Activated CD8-positive, alpha-beta T cell treated with anti-CD3 and anti-CD28 coated beads for 36 hours (primary cell): ENCODE measurements at regions not wholly inside any gene's neighbourhood (a gene's known extent, or its start where the extent isn't known, plus 50 kb on each side); places are given as distances from the start of the nearest gene placed in this dataset.

Experiments used
- ATAC-seq: fragments of 200-7000 bp; cut with Tn5 transposase; one replicate; pipeline ENCODE4 v1.10.0; 2021; ENCODE audit warnings: mild to moderate bottlenecking, moderate library complexity
- CTCF ChIA-PET: fragments of 350-600 bp; sonication (Branson Sonifier 250); formaldehyde crosslinking; loops from one replicate; lab custom pipeline; 2021; ENCODE audit warnings: antibody characterized with exemption; lab: Charles Lee
- POLR2A ChIA-PET: fragments of 350-600 bp; sonication (Branson Sonifier 250); formaldehyde crosslinking; loops from one replicate; lab custom pipeline; 2021; ENCODE audit warnings: antibody characterized with exemption; lab: Charles Lee
- DNase-seq: peaks from one replicate; pipeline ENCODE4 v3.0.0-alpha.2; 2020
- H3K27ac Mint-ChIP-seq: one replicate; pipeline ENCODE4 v1.8.0; 2021; ENCODE audit warnings: mild to moderate bottlenecking, mixed read lengths
- H3K27me3 Mint-ChIP-seq: one replicate; pipeline ENCODE4 v1.8.0; 2021; ENCODE audit warnings: mixed read lengths
- H3K36me3 Mint-ChIP-seq: one replicate; pipeline ENCODE4 v1.8.0; 2021; ENCODE audit warnings: low read depth, mixed read lengths
- H3K4me1 Mint-ChIP-seq: one replicate; pipeline ENCODE4 v1.8.0; 2021; ENCODE audit warnings: low read depth, mixed read lengths
- H3K4me3 Mint-ChIP-seq: one replicate; pipeline ENCODE4 v1.8.0; 2021; ENCODE audit warnings: mild to moderate bottlenecking, moderate library complexity, mixed read lengths
- H3K9me3 Mint-ChIP-seq: one replicate; pipeline ENCODE4 v1.8.0; 2021; ENCODE audit warnings: mixed read lengths
- intact Hi-C: fragments of 100-400 bp; cut with micrococcal nuclease; formaldehyde crosslinking; loops from one replicate; pipeline ENCODE4 v1.10.0; 2022
- TF ChIP-seq, protein P1 (sequence below): fragments of 200-600 bp; IDR thresholded peaks from one replicate; pipeline ENCODE4 v1.8.0; 2022; ENCODE audit warnings: antibody characterized with exemption, mild to moderate bottlenecking

DNA sequence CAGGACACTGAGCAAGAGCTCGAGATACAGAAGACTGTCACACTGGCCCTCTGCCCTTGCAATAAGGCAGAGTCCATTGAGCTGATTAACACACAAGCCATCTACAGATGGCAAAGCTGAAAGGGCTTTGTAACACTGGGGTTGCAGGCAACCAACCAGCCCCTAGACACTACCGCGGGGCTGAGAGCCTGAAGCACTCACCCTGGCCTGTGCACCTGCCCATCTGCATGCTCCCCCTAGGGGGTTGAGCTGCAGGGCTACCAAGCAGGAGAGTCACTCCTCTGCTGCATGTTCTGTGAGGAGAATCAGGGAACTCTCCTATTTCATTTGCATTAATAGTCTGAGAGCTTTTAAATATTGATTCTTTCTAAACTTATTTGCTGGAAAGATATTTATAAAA is 128.1 kb upstream of the VIPR2 start:
- Mint-ChIP-seq H3K4me3 (no peak overlapping the region), H3K4me1 (no peaks in the 10 kb centered on the region), H3K36me3 (peaks cover 2% of the 10 kb centered on the region), H3K27ac (no peak overlapping the region), H3K27me3 (peaks cover 4% of the 10 kb centered on the region), H3K9me3 (peaks cover 31% of the 10 kb centered on the region)
- ChIA-PET POLR2A (no interaction called here), CTCF (no interaction called here)
- intact Hi-C loops = no loop called here
- no peak for ATAC-seq
- no peak for DNase-seq
- TF ChIP-seq, protein P1, sequence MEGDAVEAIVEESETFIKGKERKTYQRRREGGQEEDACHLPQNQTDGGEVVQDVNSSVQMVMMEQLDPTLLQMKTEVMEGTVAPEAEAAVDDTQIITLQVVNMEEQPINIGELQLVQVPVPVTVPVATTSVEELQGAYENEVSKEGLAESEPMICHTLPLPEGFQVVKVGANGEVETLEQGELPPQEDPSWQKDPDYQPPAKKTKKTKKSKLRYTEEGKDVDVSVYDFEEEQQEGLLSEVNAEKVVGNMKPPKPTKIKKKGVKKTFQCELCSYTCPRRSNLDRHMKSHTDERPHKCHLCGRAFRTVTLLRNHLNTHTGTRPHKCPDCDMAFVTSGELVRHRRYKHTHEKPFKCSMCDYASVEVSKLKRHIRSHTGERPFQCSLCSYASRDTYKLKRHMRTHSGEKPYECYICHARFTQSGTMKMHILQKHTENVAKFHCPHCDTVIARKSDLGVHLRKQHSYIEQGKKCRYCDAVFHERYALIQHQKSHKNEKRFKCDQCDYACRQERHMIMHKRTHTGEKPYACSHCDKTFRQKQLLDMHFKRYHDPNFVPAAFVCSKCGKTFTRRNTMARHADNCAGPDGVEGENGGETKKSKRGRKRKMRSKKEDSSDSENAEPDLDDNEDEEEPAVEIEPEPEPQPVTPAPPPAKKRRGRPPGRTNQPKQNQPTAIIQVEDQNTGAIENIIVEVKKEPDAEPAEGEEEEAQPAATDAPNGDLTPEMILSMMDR = no peak

- ATAC-seq (no peak), DNase-seq (no peak)
- Mint-ChIP-seq H3K27me3 (peaks cover 4% of the 10 kb centered on the region), H3K36me3 (peaks cover 2% of the 10 kb centered on the region), H3K27ac (no peak overlapping the region), H3K9me3 (peaks cover 31% of the 10 kb centered on the region), H3K4me3 (no peak overlapping the region), H3K4me1 (no peaks in the 10 kb centered on the region)
- intact Hi-C loops = no loop called here
- ChIA-PET CTCF (no interaction called here), POLR2A (no interaction called here)
- TF ChIP-seq, protein P1 = no peak
Observed at GRCh38 chr7:159271781-159272180, 127.1 kb upstream of the VIPR2 start.

GRCh38 chr7:159269745-159270144 is 125.1 kb upstream of the VIPR2 start:
- H3K36me3 Mint-ChIP-seq = peaks cover 2% of the 10 kb centered on the region
- no peak overlapping the region for H3K27ac Mint-ChIP-seq
- ChIA-PET CTCF (no interaction called here), POLR2A (no interaction called here)
- intact Hi-C loops = no loop called here
- DNase-seq (no peak), ATAC-seq (no peak)
- peaks cover 2% of the 10 kb centered on the region for H3K27me3 Mint-ChIP-seq
- H3K9me3 Mint-ChIP-seq = peaks cover 23% of the 10 kb centered on the region
- no peaks in the 10 kb centered on the region for H3K4me1 Mint-ChIP-seq
- H3K4me3 Mint-ChIP-seq = no peak overlapping the region
- TF ChIP-seq, protein P1 = no peak

DNA sequence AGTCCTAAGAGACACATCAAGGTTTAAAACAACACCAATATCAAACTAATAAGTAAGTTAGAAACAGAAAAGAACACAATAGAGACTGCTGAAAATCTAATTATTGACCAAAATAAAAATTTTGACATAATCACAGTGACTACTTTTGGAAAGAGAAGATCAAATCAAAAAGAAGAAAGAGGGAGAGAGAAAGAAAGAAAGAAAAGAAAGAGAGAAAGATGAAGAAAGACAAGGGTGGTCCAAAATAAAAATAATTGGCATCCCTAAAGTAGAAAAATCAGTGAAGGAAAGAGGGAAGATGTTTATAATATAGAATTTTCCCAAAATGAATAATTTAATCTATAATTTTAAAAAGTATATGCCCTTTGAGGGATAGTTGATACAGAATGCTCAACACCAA is 118.8 kb upstream of the VIPR2 start:
- Mint-ChIP-seq H3K27me3 (peaks cover 6% of the 10 kb centered on the region), H3K27ac (no peak overlapping the region), H3K4me1 (no peaks in the 10 kb centered on the region), H3K9me3 (peaks cover 9% of the 10 kb centered on the region), H3K36me3 (no peaks in the 10 kb centered on the region), H3K4me3 (no peak overlapping the region)
- TF ChIP-seq, protein P1 = no peak
- POLR2A ChIA-PET = no interaction called here
- CTCF ChIA-PET = no interaction called here
- intact Hi-C loops = no loop called here
- DNase-seq (no peak), ATAC-seq (no peak)

GRCh38 chr7:159253657-159254056 is 109.0 kb upstream of the VIPR2 start:
- H3K27me3 Mint-ChIP-seq = peaks cover 10% of the 10 kb centered on the region
- H3K27ac Mint-ChIP-seq = no peak overlapping the region
- TF ChIP-seq, protein P1 = no peak
- DNase-seq (no peak), ATAC-seq (no peak)
- intact Hi-C loops = no loop called here
- ChIA-PET POLR2A (no interaction called here), CTCF (no interaction called here)
- no peak overlapping the region for H3K4me3 Mint-ChIP-seq
- no peaks in the 10 kb centered on the region for H3K4me1 Mint-ChIP-seq
- no peaks in the 10 kb centered on the region for H3K36me3 Mint-ChIP-seq
- H3K9me3 Mint-ChIP-seq = no peaks in the 10 kb centered on the region
